Central memory CD8-positive, alpha-beta T cell (primary cell): ENCODE measurements at regions not wholly inside any gene's neighbourhood (a gene's known extent, or its start where the extent isn't known, plus 50 kb on each side); places are given as distances from the start of the nearest gene placed in this dataset.

ENCODE experiments used
- ATAC-seq: fragments of 150-1000 bp; cut with Tn5 transposase; replicated peaks from 2 replicates; pipeline ENCODE4 v1.10.0; 2022; ENCODE audit warnings: mild to moderate bottlenecking, moderate FRiP score, moderate number of reproducible peaks; ENCODE audit not compliant: poor library complexity, severe bottlenecking; ENCODE audit errors: extremely low read depth
- DNase-seq, 2 donors: peaks; one replicate each; pipeline ENCODE4 v3.0.0; 2021; ENCODE audit warnings: low spot score in 2 of 2
- H3K27ac Mint-ChIP-seq: one replicate; pipeline ENCODE4 v1.8.0; 2022; ENCODE audit warnings: low read depth, mild to moderate bottlenecking, moderate library complexity, mixed read lengths
- H3K27me3 Mint-ChIP-seq: one replicate; pipeline ENCODE4 v1.8.0; 2022; ENCODE audit warnings: mixed read lengths
- H3K36me3 Mint-ChIP-seq: one replicate; pipeline ENCODE4 v1.8.0; 2022; ENCODE audit warnings: mild to moderate bottlenecking, moderate library complexity, mixed read lengths; ENCODE audit not compliant: insufficient read depth
- H3K4me1 Mint-ChIP-seq: one replicate; pipeline ENCODE4 v1.8.0; 2022; ENCODE audit warnings: mixed read lengths
- H3K4me3 Mint-ChIP-seq: one replicate; pipeline ENCODE4 v1.8.0; 2022; ENCODE audit warnings: mild to moderate bottlenecking, moderate library complexity, mixed read lengths
- H3K9me3 Mint-ChIP-seq: one replicate; pipeline ENCODE4 v1.8.0; 2022; ENCODE audit warnings: mixed read lengths

GRCh38 chr9:86563936-86564335 lies 209.7 kb upstream of the TUT7 start:
- Mint-ChIP-seq H3K27ac (no peak overlapping the region), H3K4me3 (no peak overlapping the region), H3K36me3 (no peaks in the 10 kb centered on the region), H3K27me3 (peaks cover 57% of the 10 kb centered on the region), H3K9me3 (peaks cover 5% of the 10 kb centered on the region), H3K4me1 (no peaks in the 10 kb centered on the region)
- ATAC-seq: no peak
- DNase-seq: no peak

GRCh38 chr9:86563350-86563749 lies 209.1 kb upstream of the TUT7 start:
- DNase-seq (no peak), ATAC-seq (no peak)
- no peak overlapping the region for H3K4me3 Mint-ChIP-seq
- no peak overlapping the region for H3K27ac Mint-ChIP-seq
- no peaks in the 10 kb centered on the region for H3K36me3 Mint-ChIP-seq
- peaks cover 51% of the 10 kb centered on the region for H3K27me3 Mint-ChIP-seq
- H3K4me1 Mint-ChIP-seq: no peaks in the 10 kb centered on the region
- peaks cover 4% of the 10 kb centered on the region for H3K9me3 Mint-ChIP-seq

DNA sequence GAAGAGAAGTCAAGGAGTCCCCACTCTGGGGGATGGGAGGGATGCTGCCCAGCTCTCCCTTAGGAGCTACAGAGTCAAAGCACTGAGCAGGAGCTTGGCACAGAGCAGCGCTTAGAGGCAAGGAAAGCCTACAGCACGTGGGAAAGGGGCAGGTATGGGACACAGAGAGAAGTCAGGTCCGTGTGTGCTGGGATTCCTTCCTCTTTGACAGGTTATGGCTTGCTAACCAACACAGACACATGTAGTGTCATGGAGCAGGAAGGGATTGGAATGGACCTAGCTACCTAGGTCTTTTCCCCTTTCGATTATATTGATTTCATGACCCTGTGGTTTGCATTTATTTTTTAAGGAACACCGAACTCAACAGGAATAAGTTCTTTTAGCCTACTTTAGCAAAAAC lies 208.5 kb upstream of the TUT7 start:
- Mint-ChIP-seq H3K4me1 (no peaks in the 10 kb centered on the region), H3K36me3 (no peaks in the 10 kb centered on the region)

GRCh38 chr9:86557918-86558317 lies 203.7 kb upstream of the TUT7 start:
- no peak overlapping the region for H3K27ac Mint-ChIP-seq
- no peak for ATAC-seq
- no peak overlapping the region for H3K4me3 Mint-ChIP-seq
- DNase-seq: no peak
- H3K4me1 Mint-ChIP-seq: no peaks in the 10 kb centered on the region
- H3K36me3 Mint-ChIP-seq: no peaks in the 10 kb centered on the region
- H3K9me3 Mint-ChIP-seq: no peaks in the 10 kb centered on the region
- peaks cover 69% of the 10 kb centered on the region for H3K27me3 Mint-ChIP-seq

More for the DNA sequence above, 208.5 kb upstream of the TUT7 start:
- Mint-ChIP-seq H3K27ac (no peak overlapping the region), H3K27me3 (peaks cover 44% of the 10 kb centered on the region), H3K4me3 (no peak overlapping the region), H3K9me3 (no peaks in the 10 kb centered on the region)
- ATAC-seq (no peak), DNase-seq (no peak)

GRCh38 chr9:86557063-86557766 lies 203.0 kb upstream of the TUT7 start:
- H3K4me1 Mint-ChIP-seq: no peaks in the 10 kb centered on the region
- H3K9me3 Mint-ChIP-seq: no peaks in the 10 kb centered on the region
- DNase-seq: no peak
- no peaks in the 10 kb centered on the region for H3K36me3 Mint-ChIP-seq
- peaks cover 69% of the 10 kb centered on the region for H3K27me3 Mint-ChIP-seq
- no peak overlapping the region for H3K4me3 Mint-ChIP-seq
- H3K27ac Mint-ChIP-seq: no peak overlapping the region
- ATAC-seq: no peak

DNA sequence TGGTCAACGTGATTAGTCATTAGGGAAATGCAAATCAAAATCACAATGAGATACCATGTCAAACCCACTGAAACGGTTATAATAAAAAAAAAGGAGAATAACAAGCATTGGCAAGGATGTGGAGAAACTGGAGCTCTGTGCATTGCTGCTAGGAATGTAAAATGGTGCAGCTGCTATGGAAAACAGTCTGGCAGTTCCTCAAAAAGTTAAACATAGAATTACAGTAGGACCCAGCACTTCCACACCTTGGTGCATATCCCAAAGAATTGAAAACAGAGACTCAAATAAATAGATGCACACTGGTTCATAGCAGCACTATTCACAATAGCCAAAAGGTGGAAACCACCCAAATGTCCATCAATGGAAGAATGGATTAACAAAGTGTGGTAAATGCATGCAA lies 201.5 kb upstream of the TUT7 start:
- no peak for DNase-seq
- Mint-ChIP-seq H3K27ac (no peak overlapping the region), H3K4me1 (no peaks in the 10 kb centered on the region), H3K4me3 (no peak overlapping the region), H3K36me3 (no peaks in the 10 kb centered on the region), H3K9me3 (no peaks in the 10 kb centered on the region), H3K27me3 (peaks cover 66% of the 10 kb centered on the region)
- no peak for ATAC-seq

- DNase-seq (no peak), ATAC-seq (no peak)
- no peaks in the 10 kb centered on the region for H3K4me1 Mint-ChIP-seq
- H3K9me3 Mint-ChIP-seq: no peaks in the 10 kb centered on the region
- peaks cover 54% of the 10 kb centered on the region for H3K27me3 Mint-ChIP-seq
- no peak overlapping the region for H3K4me3 Mint-ChIP-seq
- no peak overlapping the region for H3K27ac Mint-ChIP-seq
- no peaks in the 10 kb centered on the region for H3K36me3 Mint-ChIP-seq
Measured at GRCh38 chr9:86550401-86550800, 196.2 kb upstream of the TUT7 start.

DNA sequence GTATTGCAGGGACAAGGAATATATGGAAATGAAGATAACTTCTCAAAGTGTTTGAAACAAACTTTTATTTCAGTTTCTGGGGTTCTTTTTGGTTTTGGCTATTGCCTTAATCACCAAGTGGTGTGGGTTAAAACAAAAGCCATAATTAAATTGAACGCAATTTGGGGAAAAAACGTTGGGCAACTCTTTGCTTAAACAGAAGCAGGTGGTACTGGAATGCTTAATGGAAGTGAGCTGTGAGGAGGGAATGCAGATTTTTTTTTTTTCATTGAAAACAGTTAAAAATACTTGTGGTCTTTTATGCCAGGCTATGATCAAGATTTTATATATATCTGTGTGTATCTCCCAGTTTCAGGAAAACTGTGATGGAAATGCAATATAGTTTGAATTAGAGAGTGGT lies 195.7 kb upstream of the TUT7 start:
- H3K27ac Mint-ChIP-seq: no peak overlapping the region
- DNase-seq (no peak), ATAC-seq (no peak)
- no peaks in the 10 kb centered on the region for H3K4me1 Mint-ChIP-seq
- peaks cover 51% of the 10 kb centered on the region for H3K27me3 Mint-ChIP-seq
- no peaks in the 10 kb centered on the region for H3K36me3 Mint-ChIP-seq
- no peak overlapping the region for H3K4me3 Mint-ChIP-seq
- H3K9me3 Mint-ChIP-seq: no peaks in the 10 kb centered on the region

DNA sequence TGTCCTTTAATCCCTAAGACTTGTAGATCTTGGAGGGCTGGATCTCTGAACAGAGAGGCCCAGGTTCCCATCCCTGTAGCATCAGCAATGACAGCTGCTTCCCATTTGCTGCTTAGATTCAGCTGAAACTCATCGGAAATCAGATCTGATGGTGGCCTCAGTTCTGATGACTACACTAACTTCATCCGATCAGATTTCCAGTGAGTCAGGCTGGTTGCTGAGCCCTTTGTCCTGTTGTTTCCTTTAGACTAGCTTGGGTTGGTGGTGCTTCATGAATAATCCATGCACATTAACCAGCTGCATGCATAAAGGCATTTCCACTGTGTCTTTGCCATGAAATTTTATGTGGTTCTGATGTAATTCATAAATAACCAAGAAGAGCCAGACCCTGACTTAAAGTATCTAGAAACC lies 195.2 kb upstream of the TUT7 start:
- Mint-ChIP-seq H3K4me3 (no peak overlapping the region), H3K27me3 (peaks cover 46% of the 10 kb centered on the region), H3K27ac (no peak overlapping the region), H3K4me1 (no peaks in the 10 kb centered on the region), H3K36me3 (no peaks in the 10 kb centered on the region), H3K9me3 (no peaks in the 10 kb centered on the region)
- DNase-seq: no peak
- ATAC-seq: no peak

DNA sequence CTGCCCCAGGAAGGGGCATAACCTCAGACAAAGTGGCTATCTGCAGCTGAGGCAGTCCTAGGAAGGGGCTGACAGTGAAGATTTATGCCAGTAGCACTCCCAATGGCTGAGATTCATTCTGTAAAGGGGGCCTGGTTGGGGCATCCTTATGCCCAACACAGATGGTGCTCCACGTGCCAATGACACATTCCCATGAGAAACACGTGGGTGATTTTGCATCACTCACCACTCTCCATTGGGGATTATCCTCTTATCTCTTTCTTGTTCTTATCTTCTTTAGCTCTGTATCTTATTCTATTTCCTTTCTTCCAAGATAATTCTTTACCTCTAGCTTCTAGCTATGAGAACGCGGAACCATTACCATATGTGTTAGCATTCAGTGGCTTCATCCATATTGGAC lies 194.0 kb upstream of the TUT7 start:
- DNase-seq (no peak), ATAC-seq (no peak)
- Mint-ChIP-seq H3K36me3 (peaks cover 1% of the 10 kb centered on the region), H3K4me1 (no peaks in the 10 kb centered on the region), H3K27ac (no peak overlapping the region), H3K27me3 (peaks cover 35% of the 10 kb centered on the region), H3K4me3 (no peak overlapping the region), H3K9me3 (no peaks in the 10 kb centered on the region)

GRCh38 chr9:86547571-86547970 lies 193.4 kb upstream of the TUT7 start:
- Mint-ChIP-seq H3K9me3 (no peaks in the 10 kb centered on the region), H3K27ac (no peak overlapping the region), H3K4me1 (no peaks in the 10 kb centered on the region), H3K4me3 (no peak overlapping the region), H3K36me3 (peaks cover 1% of the 10 kb centered on the region), H3K27me3 (peaks cover 29% of the 10 kb centered on the region)
- DNase-seq (no peak), ATAC-seq (no peak)

GRCh38 chr9:86546712-86547111 lies 192.5 kb upstream of the TUT7 start:
- Mint-ChIP-seq H3K4me3 (no peak overlapping the region), H3K27me3 (peaks cover 20% of the 10 kb centered on the region), H3K27ac (no peak overlapping the region), H3K9me3 (no peaks in the 10 kb centered on the region), H3K4me1 (no peaks in the 10 kb centered on the region), H3K36me3 (peaks cover 1% of the 10 kb centered on the region)
- no peak for DNase-seq
- no peak for ATAC-seq

DNA sequence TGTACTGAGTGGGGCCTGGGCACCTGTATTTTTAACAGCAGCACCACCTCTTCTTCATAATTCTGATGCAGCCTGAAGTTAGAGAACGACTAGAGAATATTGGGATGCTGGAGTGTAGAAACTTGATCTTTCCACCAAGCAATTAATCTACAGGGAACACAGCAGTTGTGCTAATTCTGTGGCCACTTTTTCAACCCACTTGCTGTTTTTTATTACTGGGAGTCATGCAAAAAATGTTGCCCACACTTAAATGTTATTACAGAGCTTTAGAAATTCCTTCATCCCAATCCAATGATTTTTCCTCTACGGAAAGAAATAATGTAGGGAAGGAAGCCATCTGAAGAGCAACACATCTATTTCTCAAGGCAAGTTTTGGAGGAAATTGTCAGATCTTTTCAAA lies 190.9 kb upstream of the TUT7 start:
- Mint-ChIP-seq H3K27ac (no peak overlapping the region), H3K4me3 (no peak overlapping the region), H3K4me1 (no peaks in the 10 kb centered on the region), H3K9me3 (no peaks in the 10 kb centered on the region), H3K27me3 (peaks cover 19% of the 10 kb centered on the region), H3K36me3 (peaks cover 1% of the 10 kb centered on the region)
- ATAC-seq (no peak), DNase-seq (no peak)
